Liver (tissue), 8 donors: ENCODE measurements at regions not wholly inside any gene's neighbourhood (a gene's known extent, or its start where the extent isn't known, plus 50 kb on each side); places are given as distances from the start of the nearest gene placed in this dataset.

ENCODE experiments used
- DNase-seq: peaks from one replicate; pipeline ENCODE4 v3.0.0-alpha.2; 2017; ENCODE audit warnings: low spot score
- H3K27ac ChIP-seq, 2 donors: one replicate each; pipeline ENCODE4 v1.7.0; 2013; ENCODE audit warnings: inconsistent platforms in 2 of 2, low read length in 2 of 2, control low read depth in 1 of 2, low read depth in 1 of 2, mild to moderate bottlenecking in 1 of 2
- H3K27me3 ChIP-seq, 4 donors: one replicate each; pipeline versions ENCODE4 v1.6.1 to v1.7.0; 2013; ENCODE audit warnings: low read length in 3 of 4, inconsistent platforms in 1 of 4, mild to moderate bottlenecking in 1 of 4, moderate library complexity in 1 of 4; ENCODE audit not compliant: control insufficient read depth in 4 of 4, insufficient read depth in 4 of 4
- H3K36me3 ChIP-seq, 4 donors: one replicate each; pipeline versions ENCODE4 v1.6.1 to v1.7.0; 2013; ENCODE audit warnings: low read length in 3 of 4, mild to moderate bottlenecking in 3 of 4, low read depth in 1 of 4, moderate library complexity in 1 of 4; ENCODE audit not compliant: control insufficient read depth in 4 of 4, insufficient read depth in 3 of 4
- H3K4me1 ChIP-seq, 4 donors: one replicate each; pipeline versions ENCODE4 v1.6.1 to v1.7.0; 2013; ENCODE audit warnings: low read length in 3 of 4, mild to moderate bottlenecking in 3 of 4, moderate library complexity in 1 of 4; ENCODE audit not compliant: control insufficient read depth in 4 of 4, insufficient read depth in 4 of 4
- H3K4me3 ChIP-seq, 3 donors: one replicate each; pipeline versions ENCODE4 v1.6.1 to v1.7.0; 2013; ENCODE audit warnings: low read length in 3 of 3, control low read depth in 1 of 3, low read depth in 1 of 3, mild to moderate bottlenecking in 1 of 3
- H3K9ac ChIP-seq, 2 donors: one replicate each; pipeline ENCODE4 v1.7.0; 2013; ENCODE audit warnings: low read length in 2 of 2, mild to moderate bottlenecking in 2 of 2, moderate library complexity in 2 of 2, control low read depth in 1 of 2, low read depth in 1 of 2
- H3K9me3 ChIP-seq, 4 donors: one replicate each; pipeline versions ENCODE4 v1.6.1 to v1.7.0; 2013; ENCODE audit warnings: low read length in 3 of 4; ENCODE audit not compliant: control insufficient read depth in 4 of 4
- GABPA ChIP-seq, 2 donors: IDR thresholded peaks in 1 of 2; conservative IDR thresholded peaks in 1 of 2; 2 replicates each; pipeline ENCODE4 v1.6.1; 2016; ENCODE audit warnings: antibody characterized with exemption in 2 of 2, mild to moderate bottlenecking in 1 of 2, moderate library complexity in 1 of 2
- HNF4G ChIP-seq: IDR thresholded peaks from 2 replicates; pipeline ENCODE4 v1.6.1; 2016; ENCODE audit warnings: antibody characterized with exemption
- NR2F2 ChIP-seq: IDR thresholded peaks from 2 replicates; pipeline ENCODE4 v1.6.1; 2016; ENCODE audit warnings: antibody characterized with exemption
- RAD21 ChIP-seq, 2 donors: IDR thresholded peaks; 2 replicates each; pipeline ENCODE4 v1.6.1; 2016; ENCODE audit warnings: antibody characterized with exemption in 2 of 2, mild to moderate bottlenecking in 2 of 2
- RXRA ChIP-seq, 2 donors: IDR thresholded peaks; 2 replicates each; pipeline ENCODE4 v1.6.1; 2017 to 2018; ENCODE audit warnings: antibody characterized with exemption in 2 of 2, mild to moderate bottlenecking in 1 of 2
- SP1 ChIP-seq: IDR thresholded peaks from 2 replicates; pipeline ENCODE4 v1.6.1; 2018; ENCODE audit warnings: antibody characterized with exemption, mild to moderate bottlenecking
- YY1 ChIP-seq: IDR thresholded peaks from 2 replicates; pipeline ENCODE4 v1.6.1; 2016; ENCODE audit warnings: antibody characterized with exemption, mild to moderate bottlenecking
- WGBS: extraction: QIAGEN DNeasy Blood & Tissue Kit; methylation state at CpG from one replicate; pipeline ENCODE4 v1.1.7; 2013; 5-methylcytosine and 5-hydroxymethylcytosine counted together
- TF ChIP-seq, protein P1 (sequence below): IDR thresholded peaks from 2 replicates; pipeline ENCODE4 v1.6.1; 2016; ENCODE audit warnings: antibody characterized with exemption
- TF ChIP-seq, protein P2 (sequence below): fragments of 150-350 bp; IDR thresholded peaks from 2 replicates; pipeline ENCODE4 v1.5.1; 2017; ENCODE audit warnings: improper control_type of control experiment, low read depth, low read length; ENCODE audit not compliant: missing input control
- TF ChIP-seq, protein P3 (sequence below): IDR thresholded peaks from 2 replicates; pipeline ENCODE4 v1.6.1; 2016; ENCODE audit warnings: antibody characterized with exemption
- TF ChIP-seq, protein P4 (sequence below): IDR thresholded peaks from 2 replicates; pipeline ENCODE4 v1.6.1; 2016; ENCODE audit warnings: antibody characterized with exemption, mild to moderate bottlenecking
- donor health status: healthy.
- donor health status: healthy.
- donor health status: healthy.
- donor health status: healthy.
- donor health status: healthy.

DNA sequence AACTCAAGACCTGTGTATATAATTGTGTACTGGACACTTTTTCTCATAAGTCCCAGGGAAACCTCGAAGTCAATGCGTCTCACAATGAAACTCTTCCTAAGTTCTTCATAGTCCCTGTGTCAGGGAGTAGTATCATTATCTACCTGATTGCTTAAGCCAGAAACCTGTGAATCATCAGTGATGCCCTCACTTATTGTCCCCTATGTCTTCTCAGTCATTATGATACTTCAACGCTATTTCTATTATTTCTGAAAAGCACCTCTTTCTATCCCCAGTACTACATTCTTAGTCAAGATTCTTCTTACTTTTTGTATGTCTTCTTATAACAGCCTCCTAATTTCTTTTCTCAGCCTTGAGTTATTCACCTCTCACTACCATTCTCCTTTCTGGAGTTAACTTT lies 94.3 kb downstream of the OTUD1 start:
- TF ChIP-seq HNF4G (no peak), RAD21 (IDR thresholded peaks at IDR 0.05) (no peak), RXRA (IDR thresholded peaks at IDR 0.05) (no peak), GABPA (IDR thresholded peaks at IDR 0.05 in 1 of 2, conservative IDR thresholded peaks at IDR 0.05 in 1 of 2) (no peak)
- TF ChIP-seq, protein P1, sequence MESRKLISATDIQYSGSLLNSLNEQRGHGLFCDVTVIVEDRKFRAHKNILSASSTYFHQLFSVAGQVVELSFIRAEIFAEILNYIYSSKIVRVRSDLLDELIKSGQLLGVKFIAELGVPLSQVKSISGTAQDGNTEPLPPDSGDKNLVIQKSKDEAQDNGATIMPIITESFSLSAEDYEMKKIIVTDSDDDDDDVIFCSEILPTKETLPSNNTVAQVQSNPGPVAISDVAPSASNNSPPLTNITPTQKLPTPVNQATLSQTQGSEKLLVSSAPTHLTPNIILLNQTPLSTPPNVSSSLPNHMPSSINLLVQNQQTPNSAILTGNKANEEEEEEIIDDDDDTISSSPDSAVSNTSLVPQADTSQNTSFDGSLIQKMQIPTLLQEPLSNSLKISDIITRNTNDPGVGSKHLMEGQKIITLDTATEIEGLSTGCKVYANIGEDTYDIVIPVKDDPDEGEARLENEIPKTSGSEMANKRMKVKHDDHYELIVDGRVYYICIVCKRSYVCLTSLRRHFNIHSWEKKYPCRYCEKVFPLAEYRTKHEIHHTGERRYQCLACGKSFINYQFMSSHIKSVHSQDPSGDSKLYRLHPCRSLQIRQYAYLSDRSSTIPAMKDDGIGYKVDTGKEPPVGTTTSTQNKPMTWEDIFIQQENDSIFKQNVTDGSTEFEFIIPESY, result no peak
- TF ChIP-seq, protein P2, sequence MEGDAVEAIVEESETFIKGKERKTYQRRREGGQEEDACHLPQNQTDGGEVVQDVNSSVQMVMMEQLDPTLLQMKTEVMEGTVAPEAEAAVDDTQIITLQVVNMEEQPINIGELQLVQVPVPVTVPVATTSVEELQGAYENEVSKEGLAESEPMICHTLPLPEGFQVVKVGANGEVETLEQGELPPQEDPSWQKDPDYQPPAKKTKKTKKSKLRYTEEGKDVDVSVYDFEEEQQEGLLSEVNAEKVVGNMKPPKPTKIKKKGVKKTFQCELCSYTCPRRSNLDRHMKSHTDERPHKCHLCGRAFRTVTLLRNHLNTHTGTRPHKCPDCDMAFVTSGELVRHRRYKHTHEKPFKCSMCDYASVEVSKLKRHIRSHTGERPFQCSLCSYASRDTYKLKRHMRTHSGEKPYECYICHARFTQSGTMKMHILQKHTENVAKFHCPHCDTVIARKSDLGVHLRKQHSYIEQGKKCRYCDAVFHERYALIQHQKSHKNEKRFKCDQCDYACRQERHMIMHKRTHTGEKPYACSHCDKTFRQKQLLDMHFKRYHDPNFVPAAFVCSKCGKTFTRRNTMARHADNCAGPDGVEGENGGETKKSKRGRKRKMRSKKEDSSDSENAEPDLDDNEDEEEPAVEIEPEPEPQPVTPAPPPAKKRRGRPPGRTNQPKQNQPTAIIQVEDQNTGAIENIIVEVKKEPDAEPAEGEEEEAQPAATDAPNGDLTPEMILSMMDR, result no peak
- TF ChIP-seq, protein P3, sequence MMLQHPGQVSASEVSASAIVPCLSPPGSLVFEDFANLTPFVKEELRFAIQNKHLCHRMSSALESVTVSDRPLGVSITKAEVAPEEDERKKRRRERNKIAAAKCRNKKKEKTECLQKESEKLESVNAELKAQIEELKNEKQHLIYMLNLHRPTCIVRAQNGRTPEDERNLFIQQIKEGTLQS, result no peak
- TF ChIP-seq, protein P4, sequence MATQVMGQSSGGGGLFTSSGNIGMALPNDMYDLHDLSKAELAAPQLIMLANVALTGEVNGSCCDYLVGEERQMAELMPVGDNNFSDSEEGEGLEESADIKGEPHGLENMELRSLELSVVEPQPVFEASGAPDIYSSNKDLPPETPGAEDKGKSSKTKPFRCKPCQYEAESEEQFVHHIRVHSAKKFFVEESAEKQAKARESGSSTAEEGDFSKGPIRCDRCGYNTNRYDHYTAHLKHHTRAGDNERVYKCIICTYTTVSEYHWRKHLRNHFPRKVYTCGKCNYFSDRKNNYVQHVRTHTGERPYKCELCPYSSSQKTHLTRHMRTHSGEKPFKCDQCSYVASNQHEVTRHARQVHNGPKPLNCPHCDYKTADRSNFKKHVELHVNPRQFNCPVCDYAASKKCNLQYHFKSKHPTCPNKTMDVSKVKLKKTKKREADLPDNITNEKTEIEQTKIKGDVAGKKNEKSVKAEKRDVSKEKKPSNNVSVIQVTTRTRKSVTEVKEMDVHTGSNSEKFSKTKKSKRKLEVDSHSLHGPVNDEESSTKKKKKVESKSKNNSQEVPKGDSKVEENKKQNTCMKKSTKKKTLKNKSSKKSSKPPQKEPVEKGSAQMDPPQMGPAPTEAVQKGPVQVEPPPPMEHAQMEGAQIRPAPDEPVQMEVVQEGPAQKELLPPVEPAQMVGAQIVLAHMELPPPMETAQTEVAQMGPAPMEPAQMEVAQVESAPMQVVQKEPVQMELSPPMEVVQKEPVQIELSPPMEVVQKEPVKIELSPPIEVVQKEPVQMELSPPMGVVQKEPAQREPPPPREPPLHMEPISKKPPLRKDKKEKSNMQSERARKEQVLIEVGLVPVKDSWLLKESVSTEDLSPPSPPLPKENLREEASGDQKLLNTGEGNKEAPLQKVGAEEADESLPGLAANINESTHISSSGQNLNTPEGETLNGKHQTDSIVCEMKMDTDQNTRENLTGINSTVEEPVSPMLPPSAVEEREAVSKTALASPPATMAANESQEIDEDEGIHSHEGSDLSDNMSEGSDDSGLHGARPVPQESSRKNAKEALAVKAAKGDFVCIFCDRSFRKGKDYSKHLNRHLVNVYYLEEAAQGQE, result no peak
- no peak for DNase-seq
- no peak overlapping the region for H3K27ac ChIP-seq
- H3K4me3 ChIP-seq, result no peak overlapping the region
- no peaks in the 10 kb centered on the region for H3K36me3 ChIP-seq
- H3K9me3 ChIP-seq, result no peaks in the 10 kb centered on the region
- H3K9ac ChIP-seq, result no peak overlapping the region
- 87% methylated on average over 3 of the region's 3 CpGs for WGBS
- no peaks in the 10 kb centered on the region for H3K4me1 ChIP-seq
- no peaks in the 10 kb centered on the region for H3K27me3 ChIP-seq

DNA sequence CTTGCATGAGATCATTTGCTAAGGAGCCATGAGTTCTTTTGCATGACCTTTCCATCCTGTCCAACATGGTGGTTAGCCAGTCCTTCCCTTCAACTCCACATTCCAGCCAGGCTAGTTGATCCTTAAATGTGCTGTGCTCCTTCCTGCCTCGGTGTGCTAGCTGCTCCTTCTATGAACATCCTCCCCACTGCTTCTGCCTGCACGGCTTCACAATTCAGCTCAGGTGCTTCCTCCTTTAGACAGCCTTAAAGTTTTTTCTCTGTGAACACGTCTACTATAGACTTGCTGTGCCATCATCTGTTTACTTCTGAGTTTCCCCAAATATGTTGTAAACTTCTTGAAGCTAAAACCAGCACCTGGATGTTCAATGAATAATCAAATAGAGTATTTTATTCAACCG lies 95.5 kb downstream of the OTUD1 start:
- no peaks in the 10 kb centered on the region for H3K9me3 ChIP-seq
- H3K4me1 ChIP-seq, result no peaks in the 10 kb centered on the region
- H3K4me3 ChIP-seq, result no peak overlapping the region
- TF ChIP-seq YY1, result no peak
- no peak for TF ChIP-seq NR2F2
- no peak for TF ChIP-seq GABPA (IDR thresholded peaks at IDR 0.05 in 1 of 2, conservative IDR thresholded peaks at IDR 0.05 in 1 of 2)
- TF ChIP-seq SP1, result no peak
- DNase-seq, result no peak
- H3K27ac ChIP-seq, result no peak overlapping the region
- H3K27me3 ChIP-seq, result no peaks in the 10 kb centered on the region
- no peak overlapping the region for H3K9ac ChIP-seq
- no peaks in the 10 kb centered on the region for H3K36me3 ChIP-seq
- WGBS, result 58% methylated on average over 4 of the region's 4 CpGs
